Left renal pelvis (tissue), 4 donors: ENCODE measurements at regions not wholly inside any gene's neighbourhood (a gene's known extent, or its start where the extent isn't known, plus 50 kb on each side); places are given as distances from the start of the nearest gene placed in this dataset.
"Not testable (repeated sequence)": the region's sequence is repeated elsewhere in the genome, so short reads cannot be mapped to it uniquely, and the experiment has no call there.

ENCODE experiments used
- DNase-seq, 4 donors: peaks; one replicate each; pipeline ENCODE4 v3.0.0-alpha.2; 2013; ENCODE audit warnings: low read depth in 4 of 4, low spot score in 3 of 4

GRCh38 chr10:22158426-22158825, 59.4 kb downstream of the EBLN1 start:
- no peak for DNase-seq

- no peak for DNase-seq
Measured at GRCh38 chr10:22156750-22157149, 61.1 kb downstream of the EBLN1 start.

DNA sequence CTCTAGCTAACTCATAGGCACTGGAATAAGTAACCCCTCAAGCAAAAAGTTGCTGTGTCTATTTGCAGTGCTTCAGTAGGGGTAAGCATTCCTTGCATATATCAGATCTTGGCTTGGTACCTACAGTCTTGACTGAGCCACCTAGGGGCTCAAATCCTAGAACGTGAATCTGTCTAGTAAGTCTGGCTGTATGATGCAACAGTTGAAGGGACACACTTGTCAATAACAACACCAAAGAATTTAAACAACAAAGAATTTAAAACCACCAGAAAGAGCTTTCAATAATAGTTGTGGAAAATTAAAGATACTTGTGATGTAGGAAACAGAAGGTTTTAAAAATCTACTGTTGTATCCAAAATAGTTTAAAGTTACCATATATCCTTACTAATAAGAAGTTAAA, 65.4 kb downstream of the EBLN1 start:
- DNase-seq: no peak

GRCh38 chr10:22150842-22151241, 67.0 kb downstream of the EBLN1 start:
- DNase-seq: no peak

GRCh38 chr10:22148961-22149360, 68.9 kb downstream of the EBLN1 start:
- no peak for DNase-seq

DNA sequence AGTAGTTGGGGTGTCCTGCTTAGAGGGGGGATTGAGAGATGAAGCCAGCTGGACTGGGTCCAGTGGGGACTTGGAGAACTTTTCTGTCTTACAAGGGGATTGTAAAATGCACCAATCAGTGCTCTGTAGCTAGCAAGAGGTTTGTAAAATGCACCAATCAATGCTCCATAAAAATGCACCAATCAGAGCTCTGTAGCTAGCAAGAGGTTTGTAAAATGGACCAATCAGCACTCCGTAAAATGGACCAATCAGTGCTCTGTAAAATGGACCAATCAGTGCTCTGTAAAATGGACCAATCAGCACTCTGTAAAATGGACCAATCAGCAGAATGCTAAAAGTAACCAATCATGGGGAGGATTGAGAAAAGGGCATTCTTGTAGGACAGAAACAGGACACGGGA, 71.9 kb downstream of the EBLN1 start:
- not testable (repeated sequence) for DNase-seq

- no peak for DNase-seq
Measured at GRCh38 chr10:22137542-22137941, 80.3 kb downstream of the EBLN1 start.

GRCh38 chr10:22135591-22135990, 82.2 kb downstream of the EBLN1 start:
- no peak for DNase-seq

DNA sequence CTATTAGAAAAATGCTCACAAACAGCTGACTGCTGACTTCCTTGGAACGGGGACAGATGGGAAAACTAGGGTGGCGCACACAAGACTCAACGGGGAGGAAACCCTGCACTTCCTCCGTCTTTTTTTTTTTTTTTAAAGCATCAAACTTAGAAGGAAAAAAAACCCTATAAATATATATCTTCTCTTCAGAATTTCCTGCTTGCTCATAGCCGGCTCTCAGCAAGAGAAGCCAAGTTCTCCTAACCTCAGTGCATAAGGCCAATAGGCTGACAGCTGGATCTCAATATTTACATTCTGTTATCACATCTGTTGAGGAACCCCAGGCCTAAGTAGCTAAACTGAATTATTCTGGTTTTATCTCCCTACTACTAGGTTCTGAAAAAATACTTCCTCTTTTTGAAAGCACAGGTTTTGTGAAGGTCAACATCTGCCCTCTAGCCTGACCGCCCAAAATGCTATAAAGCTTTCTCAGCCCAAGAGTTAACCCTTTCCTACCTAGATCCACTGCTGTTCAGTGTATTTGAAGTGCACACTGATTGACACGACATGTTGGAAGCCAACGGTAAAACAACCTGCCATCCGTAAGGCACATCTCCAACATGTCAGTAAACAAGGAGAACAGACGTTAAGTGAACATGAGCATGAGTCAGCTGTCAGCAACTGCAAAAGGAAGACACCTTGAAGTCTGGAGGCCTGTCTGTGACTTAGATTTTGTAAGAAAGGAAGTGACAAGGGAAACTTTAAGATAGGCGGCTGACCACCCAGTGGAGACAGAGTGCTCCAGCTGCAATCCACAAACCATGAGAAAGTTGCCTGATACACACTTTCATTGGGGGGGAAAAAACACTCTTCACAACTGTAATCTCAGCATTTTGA, 83.8 kb downstream of the EBLN1 start:
- DNase-seq: peak; percentile 58 to 68 (median 61)

GRCh38 chr10:22130824-22131223, 87.0 kb downstream of the EBLN1 start:
- not testable (repeated sequence) for DNase-seq

DNA sequence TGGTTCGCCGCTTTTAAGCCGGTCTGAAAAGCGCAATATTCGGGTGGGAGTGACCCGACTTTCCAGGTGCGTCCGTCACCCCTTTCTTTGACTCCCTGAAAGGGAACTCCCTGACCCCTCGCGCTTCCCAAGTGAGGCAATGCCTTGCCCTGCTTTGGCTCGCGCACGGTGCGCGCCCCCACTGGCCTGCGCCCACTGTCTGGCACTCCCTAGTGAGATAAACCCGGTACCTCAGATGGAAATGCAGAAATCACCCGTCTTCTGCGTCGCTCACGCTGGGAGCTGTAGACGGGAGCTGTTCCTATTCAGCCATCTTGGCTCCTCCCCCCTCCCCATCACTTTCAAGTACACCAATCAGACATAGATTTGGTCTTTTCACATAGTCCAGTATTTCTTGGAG, 88.2 kb downstream of the EBLN1 start:
- not testable (repeated sequence) for DNase-seq

GRCh38 chr10:22121181-22121580, 96.6 kb downstream of the EBLN1 start:
- DNase-seq: not testable (repeated sequence)

GRCh38 chr10:22120072-22120471, 97.7 kb downstream of the EBLN1 start:
- DNase-seq: not testable (repeated sequence)

DNA sequence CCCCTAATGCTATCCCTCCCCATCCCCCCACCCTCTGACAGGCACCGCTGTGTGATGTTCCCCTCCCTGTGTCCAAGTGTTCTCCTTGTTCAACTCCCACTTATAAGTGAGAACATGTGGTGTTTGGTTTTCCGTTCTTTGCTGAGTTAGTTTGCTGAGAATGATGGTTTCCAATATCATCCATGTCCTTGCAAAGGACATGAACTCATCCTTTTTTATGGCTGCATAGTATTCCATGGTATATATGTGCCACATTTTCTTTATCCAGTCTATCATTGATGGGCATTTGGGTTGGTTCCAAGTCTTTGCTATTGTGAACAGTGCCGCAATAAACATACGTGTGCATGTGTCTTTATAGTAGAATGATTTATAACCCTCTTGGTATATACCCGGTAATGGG, 98.2 kb downstream of the EBLN1 start:
- DNase-seq: not testable (repeated sequence)

- DNase-seq: no peak
Measured at GRCh38 chr10:22111705-22112104, 106.1 kb downstream of the EBLN1 start.

GRCh38 chr10:22111260-22111659, 106.6 kb downstream of the EBLN1 start:
- DNase-seq: no peak

- DNase-seq: no peak
Measured at GRCh38 chr10:22110761-22111160, 107.1 kb downstream of the EBLN1 start.

GRCh38 chr10:22105270-22105669, 101.7 kb upstream of the DNAJC1 start:
- DNase-seq: no peak

DNA sequence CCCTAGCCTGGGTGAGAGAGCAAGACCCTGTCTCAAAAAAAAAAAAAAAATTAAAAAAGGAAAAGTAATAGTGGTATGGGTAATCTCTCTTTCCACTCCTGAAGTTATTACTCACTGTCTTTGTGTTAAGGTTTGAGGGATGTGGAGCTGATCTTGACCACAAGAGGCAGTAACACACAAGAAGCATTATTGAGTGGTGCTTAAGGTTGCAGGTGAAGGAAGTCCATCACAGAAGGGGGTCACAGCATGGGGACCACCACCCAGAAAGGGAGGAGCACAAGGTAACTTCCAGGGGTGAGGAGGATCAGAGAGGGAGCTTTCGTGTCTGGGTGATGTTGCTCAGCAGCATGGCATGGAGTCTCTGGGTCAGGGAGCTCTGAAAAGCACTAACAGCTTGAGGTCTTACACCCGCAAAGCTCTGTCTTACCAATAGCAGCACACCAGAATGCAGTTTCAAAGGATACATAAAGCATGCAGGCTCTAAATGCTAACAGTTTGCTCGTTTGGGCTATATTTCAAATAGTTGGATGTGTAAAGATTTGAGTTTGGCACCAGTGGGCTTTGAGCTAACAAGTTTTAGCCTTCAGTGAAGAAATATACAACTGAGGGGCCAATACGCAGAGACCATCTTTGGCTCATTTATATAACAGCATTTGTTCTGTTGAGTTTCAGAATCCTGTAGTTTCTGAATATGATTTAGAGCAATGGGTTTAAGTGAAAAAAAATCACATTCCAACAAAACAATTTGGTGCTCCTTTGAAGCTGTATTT, 100.4 kb upstream of the DNAJC1 start:
- DNase-seq: no peak

GRCh38 chr10:22097696-22098095, 94.2 kb upstream of the DNAJC1 start:
- no peak for DNase-seq

DNA sequence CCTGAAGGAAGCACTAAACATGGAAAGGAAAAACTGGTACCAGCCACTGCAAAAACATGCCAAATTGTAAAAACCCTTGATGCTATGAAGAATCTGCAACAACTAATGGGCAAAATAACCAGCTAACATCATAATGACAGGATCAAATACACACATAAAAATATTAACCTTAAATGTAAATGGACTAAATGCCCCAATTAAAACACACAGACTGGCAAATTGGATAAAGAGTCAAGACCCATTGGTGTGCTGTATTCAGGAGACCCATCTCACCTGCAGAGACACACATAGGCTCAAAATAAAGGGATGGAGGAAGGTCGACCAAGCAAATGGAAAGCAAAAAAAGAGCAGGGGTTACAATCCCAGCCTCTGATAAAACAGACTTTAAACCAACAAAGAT, 87.7 kb upstream of the DNAJC1 start:
- DNase-seq: not testable (repeated sequence)

DNA sequence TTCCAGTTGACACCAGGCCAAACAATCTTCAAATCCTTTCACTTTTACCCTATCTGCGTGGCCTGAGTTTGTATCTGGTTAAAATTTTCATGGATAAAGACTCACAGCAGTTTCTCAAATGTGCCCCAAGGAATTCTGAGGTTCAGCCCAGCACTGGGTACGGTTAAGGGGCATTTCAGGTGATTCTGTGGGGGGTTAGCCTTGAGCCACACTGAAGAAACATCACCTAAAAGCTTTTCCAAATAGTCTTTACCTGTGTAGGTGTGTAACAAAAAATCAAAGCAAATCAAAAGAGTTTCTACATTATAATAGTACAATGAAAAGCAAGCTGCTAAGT, 83.8 kb upstream of the DNAJC1 start:
- no peak for DNase-seq
